Testis (tissue), 2 donors: ENCODE measurements at regions not wholly inside any gene's neighbourhood (a gene's known extent, or its start where the extent isn't known, plus 50 kb on each side); places are given as distances from the start of the nearest gene placed in this dataset.

Experiments
- POLR2A ChIP-seq: fragments of 450-650 bp; IDR thresholded peaks from one replicate; pipeline ENCODE4 v1.6.1; 2017; ENCODE audit warnings: antibody characterized with exemption, mild to moderate bottlenecking, moderate library complexity
- TF ChIP-seq, protein P1 (sequence below), 3 experiments: fragments of 450-650 bp in 2 of 3; fragments of 200-600 bp in 1 of 3; sonication (generic) in 1 of 3; IDR thresholded peaks; one replicate each; pipeline ENCODE4 v1.5.1; 2016 to 2019; ENCODE audit warnings: antibody characterized with exemption in 3 of 3, mild to moderate bottlenecking in 2 of 3, moderate library complexity in 1 of 3

DNA sequence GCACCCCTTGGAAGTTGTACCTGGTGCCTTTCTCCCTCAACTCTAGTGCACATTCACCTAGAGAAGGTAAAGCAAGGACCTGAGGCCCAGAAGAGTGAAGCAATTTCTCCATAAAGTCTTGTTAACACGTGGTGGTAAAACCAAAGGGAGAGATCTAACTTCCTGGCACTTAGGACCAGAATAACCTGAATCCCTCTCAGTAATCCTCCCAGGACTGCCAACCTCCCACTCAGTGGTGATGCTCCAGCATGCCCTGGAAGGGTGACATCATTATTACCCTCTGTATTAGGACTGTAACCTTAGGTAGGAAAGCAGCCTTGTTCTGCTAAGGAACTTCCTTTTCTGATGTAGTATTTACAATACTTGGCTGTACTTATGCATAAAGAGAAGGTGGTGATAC is 330.6 kb upstream of the MARCKS start:
- TF ChIP-seq, protein P1, sequence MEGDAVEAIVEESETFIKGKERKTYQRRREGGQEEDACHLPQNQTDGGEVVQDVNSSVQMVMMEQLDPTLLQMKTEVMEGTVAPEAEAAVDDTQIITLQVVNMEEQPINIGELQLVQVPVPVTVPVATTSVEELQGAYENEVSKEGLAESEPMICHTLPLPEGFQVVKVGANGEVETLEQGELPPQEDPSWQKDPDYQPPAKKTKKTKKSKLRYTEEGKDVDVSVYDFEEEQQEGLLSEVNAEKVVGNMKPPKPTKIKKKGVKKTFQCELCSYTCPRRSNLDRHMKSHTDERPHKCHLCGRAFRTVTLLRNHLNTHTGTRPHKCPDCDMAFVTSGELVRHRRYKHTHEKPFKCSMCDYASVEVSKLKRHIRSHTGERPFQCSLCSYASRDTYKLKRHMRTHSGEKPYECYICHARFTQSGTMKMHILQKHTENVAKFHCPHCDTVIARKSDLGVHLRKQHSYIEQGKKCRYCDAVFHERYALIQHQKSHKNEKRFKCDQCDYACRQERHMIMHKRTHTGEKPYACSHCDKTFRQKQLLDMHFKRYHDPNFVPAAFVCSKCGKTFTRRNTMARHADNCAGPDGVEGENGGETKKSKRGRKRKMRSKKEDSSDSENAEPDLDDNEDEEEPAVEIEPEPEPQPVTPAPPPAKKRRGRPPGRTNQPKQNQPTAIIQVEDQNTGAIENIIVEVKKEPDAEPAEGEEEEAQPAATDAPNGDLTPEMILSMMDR (IDR thresholded peaks at IDR 0.05): no peak
- TF ChIP-seq POLR2A: no peak
